HEK293 (cell line): ENCODE measurements at regions not wholly inside any gene's neighbourhood (a gene's known extent, or its start where the extent isn't known, plus 50 kb on each side); places are given as distances from the start of the nearest gene placed in this dataset.

ENCODE experiments used
- CTCF ChIA-PET: fragments of 350-600 bp; formaldehyde crosslinking; extraction: SDS; loops from one replicate; lab custom pipeline; 2021; ENCODE audit warnings: antibody characterized with exemption; lab: Yijun Ruan, JAX
- POLR2A ChIA-PET: fragments of 300-600 bp; formaldehyde crosslinking; extraction: SDS; loops from one replicate; lab custom pipeline; 2020; ENCODE audit warnings: antibody characterized with exemption, inconsistent platforms; lab: Yijun Ruan, JAX
- H3K27ac ChIP-seq: fragments of 200-500 bp; sonication (Bioruptor generic); 2 replicates; pipeline ENCODE4 v1.5.1; 2014; ENCODE audit warnings: low read depth, low read length, control low read depth, inconsistent platforms; ENCODE audit errors: extremely low read depth
- H3K36me3 ChIP-seq, 2 experiments: fragments of 200-500 bp in 1 of 2; sonication (Bioruptor generic) in 1 of 2; 1 replicate in 1 of 2; 2 replicates in 1 of 2; pipeline ENCODE4 v1.5.1; 2014 to 2017; ENCODE audit warnings: inconsistent platforms in 2 of 2, low read length in 2 of 2; ENCODE audit not compliant: control insufficient read depth in 2 of 2, insufficient read depth in 1 of 2
- H3K4me1 ChIP-seq: fragments of 200-500 bp; sonication (Bioruptor generic); 2 replicates; pipeline ENCODE4 v1.5.1; 2014; ENCODE audit warnings: mild to moderate bottlenecking, low read length, inconsistent platforms; ENCODE audit not compliant: control insufficient read depth, insufficient read depth
- H3K4me3 ChIP-seq: 2 replicates; pipeline ENCODE4 v1.5.1; 2011; ENCODE audit warnings: low read depth, mild to moderate bottlenecking, control low read depth, low read length, moderate library complexity
- H3K9me3 ChIP-seq: fragments of 200-500 bp; sonication (Bioruptor generic); 2 replicates; pipeline ENCODE4 v1.5.1; 2014; ENCODE audit warnings: low read depth, low read length, inconsistent platforms; ENCODE audit not compliant: control insufficient read depth, insufficient read depth
- GLIS2 ChIP-seq: fragments of 450-650 bp; formaldehyde crosslinking; IDR thresholded peaks from 2 replicates; pipeline ENCODE4 v1.5.1; 2016; ENCODE audit warnings: missing biosample characterization, missing genetic modification characterization
- HOXD13 ChIP-seq: sonication (generic); formaldehyde crosslinking; IDR thresholded peaks from 2 replicates; pipeline ENCODE4 v1.8.0; 2022; ENCODE audit warnings: missing genetic modification reagents, borderline replicate concordance
- KLF16 ChIP-seq: fragments of 450-650 bp; formaldehyde crosslinking; IDR thresholded peaks from 2 replicates; pipeline ENCODE4 v1.5.1; 2017; ENCODE audit warnings: missing biosample characterization, missing genetic modification characterization
- ZBTB10 ChIP-seq: fragments of 450-650 bp; formaldehyde crosslinking; IDR thresholded peaks from 2 replicates; pipeline ENCODE4 v1.5.1; 2016; ENCODE audit warnings: missing biosample characterization, missing genetic modification characterization
- ZBTB21 ChIP-seq: fragments of 450-650 bp; formaldehyde crosslinking; IDR thresholded peaks from 2 replicates; pipeline ENCODE4 v1.5.1; 2017; ENCODE audit warnings: missing biosample characterization, missing genetic modification characterization
- ZFP37 ChIP-seq: fragments of 450-650 bp; formaldehyde crosslinking; IDR thresholded peaks from 2 replicates; pipeline ENCODE4 v1.5.1; 2016; ENCODE audit warnings: missing biosample characterization, missing genetic modification characterization
- ZNF112 ChIP-seq: fragments of 450-650 bp; formaldehyde crosslinking; IDR thresholded peaks from 2 replicates; pipeline ENCODE4 v1.5.0; 2017; ENCODE audit warnings: missing biosample characterization, missing genetic modification characterization
- ZNF157 ChIP-seq: fragments of 450-650 bp; formaldehyde crosslinking; IDR thresholded peaks from 2 replicates; pipeline ENCODE4 v1.5.1; 2016; ENCODE audit warnings: missing biosample characterization, missing genetic modification characterization
- ZNF16 ChIP-seq: fragments of 450-650 bp; formaldehyde crosslinking; IDR thresholded peaks from 2 replicates; pipeline ENCODE4 v1.5.1; 2016; ENCODE audit warnings: low read depth, missing biosample characterization, missing genetic modification characterization
- ZNF202 ChIP-seq: fragments of 450-650 bp; formaldehyde crosslinking; IDR thresholded peaks from 2 replicates; pipeline ENCODE4 v1.5.1; 2016; ENCODE audit warnings: missing biosample characterization, missing genetic modification characterization, borderline replicate concordance
- ZNF26 ChIP-seq: fragments of 450-650 bp; formaldehyde crosslinking; IDR thresholded peaks from 2 replicates; pipeline ENCODE4 v1.5.1; 2016; ENCODE audit warnings: missing biosample characterization, missing genetic modification characterization
- ZNF416 ChIP-seq: fragments of 450-650 bp; formaldehyde crosslinking; IDR thresholded peaks from 2 replicates; pipeline ENCODE4 v1.5.1; 2016; ENCODE audit warnings: missing biosample characterization, missing genetic modification characterization
- ZNF426 ChIP-seq: fragments of 450-650 bp; formaldehyde crosslinking; IDR thresholded peaks from 2 replicates; pipeline ENCODE4 v1.5.1; 2017; ENCODE audit warnings: missing biosample characterization, missing genetic modification characterization, mild to moderate bottlenecking, inconsistent platforms, moderate library complexity
- ZNF521 ChIP-seq: fragments of 450-650 bp; formaldehyde crosslinking; IDR thresholded peaks from 2 replicates; pipeline ENCODE4 v1.5.1; 2017; ENCODE audit warnings: missing biosample characterization, mild to moderate bottlenecking, missing genetic modification characterization
- ZNF610 ChIP-seq: fragments of 450-650 bp; formaldehyde crosslinking; IDR thresholded peaks from 2 replicates; pipeline ENCODE4 v1.5.1; 2016; ENCODE audit warnings: missing biosample characterization, missing genetic modification characterization, borderline replicate concordance
- ZNF654 ChIP-seq: fragments of 450-650 bp; formaldehyde crosslinking; IDR thresholded peaks from 2 replicates; pipeline ENCODE4 v1.5.1; 2016; ENCODE audit warnings: low read depth, missing biosample characterization, missing genetic modification characterization
- ZNF76 ChIP-seq: fragments of 450-650 bp; formaldehyde crosslinking; IDR thresholded peaks from 2 replicates; pipeline ENCODE4; 2016; ENCODE audit warnings: low read depth, missing biosample characterization, missing genetic modification characterization, borderline replicate concordance
- ZNF777 ChIP-seq: fragments of 450-650 bp; formaldehyde crosslinking; IDR thresholded peaks from 2 replicates; pipeline ENCODE4 v1.5.1; 2017; ENCODE audit warnings: missing biosample characterization, missing genetic modification characterization, borderline replicate concordance
- TF ChIP-seq, protein P1 (sequence below): fragments of 450-650 bp; formaldehyde crosslinking; IDR thresholded peaks from 2 replicates; pipeline ENCODE4; 2016; ENCODE audit warnings: missing biosample characterization, missing genetic modification characterization
- TF ChIP-seq, protein P2 (sequence below): fragments of 450-650 bp; formaldehyde crosslinking; IDR thresholded peaks from 2 replicates; pipeline ENCODE4 v1.5.1; 2016; ENCODE audit warnings: missing biosample characterization, missing genetic modification characterization, borderline replicate concordance
- TF ChIP-seq, protein P3 (sequence below): fragments of 450-650 bp; formaldehyde crosslinking; IDR thresholded peaks from 2 replicates; pipeline ENCODE4 v1.5.1; 2016; ENCODE audit warnings: missing biosample characterization, missing genetic modification characterization
- TF ChIP-seq, protein P4 (sequence below): fragments of 450-650 bp; formaldehyde crosslinking; IDR thresholded peaks from 2 replicates; pipeline ENCODE4 v1.5.1; 2016; ENCODE audit warnings: missing biosample characterization, missing genetic modification characterization

DNA sequence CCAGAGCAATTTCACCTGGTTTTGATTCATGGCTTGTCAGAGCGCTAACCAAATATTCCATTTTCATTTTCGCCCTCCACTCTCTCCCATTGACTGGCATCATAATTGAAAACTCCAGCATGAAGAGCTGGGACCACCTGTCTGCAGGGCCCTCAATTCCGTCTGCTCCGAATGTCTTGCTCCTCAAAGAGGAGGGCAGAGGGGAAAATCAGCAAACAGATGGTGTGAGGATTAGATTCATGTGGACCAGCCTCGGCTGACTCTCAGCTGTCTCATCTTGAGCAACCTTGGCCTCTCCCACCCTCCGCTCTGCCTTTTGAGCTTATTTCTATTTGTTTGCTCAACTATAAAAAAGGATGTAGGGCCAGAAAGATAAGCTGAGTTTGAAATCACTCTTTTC, 512.2 kb upstream of the PPP2R3A start (continued):
- TF ChIP-seq HOXD13 (CRISPR knock-in tag) (no peak), ZNF777 (tag by site-specific recombination) (no peak), ZNF202 (tag by site-specific recombination) (no peak), ZBTB21 (tag by site-specific recombination) (no peak), ZNF521 (tag by site-specific recombination) (no peak), ZNF654 (tag by site-specific recombination) (no peak)
- TF ChIP-seq, protein P1, sequence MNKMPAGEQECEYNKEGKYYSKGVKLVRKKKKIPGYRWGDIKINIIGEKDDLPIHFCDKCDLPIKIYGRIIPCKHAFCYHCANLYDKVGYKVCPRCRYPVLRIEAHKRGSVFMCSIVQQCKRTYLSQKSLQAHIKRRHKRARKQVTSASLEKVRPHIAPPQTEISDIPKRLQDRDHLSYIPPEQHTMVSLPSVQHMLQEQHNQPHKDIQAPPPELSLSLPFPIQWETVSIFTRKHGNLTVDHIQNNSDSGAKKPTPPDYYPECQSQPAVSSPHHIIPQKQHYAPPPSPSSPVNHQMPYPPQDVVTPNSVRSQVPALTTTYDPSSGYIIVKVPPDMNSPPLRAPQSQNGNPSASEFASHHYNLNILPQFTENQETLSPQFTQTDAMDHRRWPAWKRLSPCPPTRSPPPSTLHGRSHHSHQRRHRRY: no peak

DNA sequence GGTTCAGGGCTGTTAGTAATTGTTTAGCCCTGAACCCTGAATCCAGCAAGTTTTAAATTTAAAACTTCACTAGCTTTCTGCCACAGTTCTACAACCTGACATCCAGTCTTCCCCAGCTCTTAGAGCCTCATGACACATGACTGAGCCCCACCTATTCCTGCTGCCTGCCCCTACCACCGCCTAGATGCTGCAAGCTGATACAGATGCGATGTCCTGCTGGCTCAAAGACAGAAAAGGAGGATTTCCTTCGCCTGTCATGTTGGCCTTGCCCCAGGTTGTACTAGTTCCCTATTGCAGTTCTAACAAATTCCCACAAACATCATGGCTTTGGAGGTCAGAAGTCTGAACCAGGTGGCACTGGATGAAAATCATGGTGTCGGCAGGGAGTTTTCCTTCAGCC, 510.6 kb upstream of the PPP2R3A start:
- TF ChIP-seq ZNF26 (no peak), KLF16 (tag by site-specific recombination) (no peak), ZNF426 (no peak), ZNF76 (no peak), ZFP37 (no peak), ZNF610 (tag by site-specific recombination) (no peak), ZNF16 (no peak), ZNF112 (tag by site-specific recombination) (no peak), ZBTB10 (no peak), GLIS2 (no peak), ZNF416 (tag by site-specific recombination) (no peak), ZNF157 (tag by site-specific recombination) (no peak)
- TF ChIP-seq, protein P2, sequence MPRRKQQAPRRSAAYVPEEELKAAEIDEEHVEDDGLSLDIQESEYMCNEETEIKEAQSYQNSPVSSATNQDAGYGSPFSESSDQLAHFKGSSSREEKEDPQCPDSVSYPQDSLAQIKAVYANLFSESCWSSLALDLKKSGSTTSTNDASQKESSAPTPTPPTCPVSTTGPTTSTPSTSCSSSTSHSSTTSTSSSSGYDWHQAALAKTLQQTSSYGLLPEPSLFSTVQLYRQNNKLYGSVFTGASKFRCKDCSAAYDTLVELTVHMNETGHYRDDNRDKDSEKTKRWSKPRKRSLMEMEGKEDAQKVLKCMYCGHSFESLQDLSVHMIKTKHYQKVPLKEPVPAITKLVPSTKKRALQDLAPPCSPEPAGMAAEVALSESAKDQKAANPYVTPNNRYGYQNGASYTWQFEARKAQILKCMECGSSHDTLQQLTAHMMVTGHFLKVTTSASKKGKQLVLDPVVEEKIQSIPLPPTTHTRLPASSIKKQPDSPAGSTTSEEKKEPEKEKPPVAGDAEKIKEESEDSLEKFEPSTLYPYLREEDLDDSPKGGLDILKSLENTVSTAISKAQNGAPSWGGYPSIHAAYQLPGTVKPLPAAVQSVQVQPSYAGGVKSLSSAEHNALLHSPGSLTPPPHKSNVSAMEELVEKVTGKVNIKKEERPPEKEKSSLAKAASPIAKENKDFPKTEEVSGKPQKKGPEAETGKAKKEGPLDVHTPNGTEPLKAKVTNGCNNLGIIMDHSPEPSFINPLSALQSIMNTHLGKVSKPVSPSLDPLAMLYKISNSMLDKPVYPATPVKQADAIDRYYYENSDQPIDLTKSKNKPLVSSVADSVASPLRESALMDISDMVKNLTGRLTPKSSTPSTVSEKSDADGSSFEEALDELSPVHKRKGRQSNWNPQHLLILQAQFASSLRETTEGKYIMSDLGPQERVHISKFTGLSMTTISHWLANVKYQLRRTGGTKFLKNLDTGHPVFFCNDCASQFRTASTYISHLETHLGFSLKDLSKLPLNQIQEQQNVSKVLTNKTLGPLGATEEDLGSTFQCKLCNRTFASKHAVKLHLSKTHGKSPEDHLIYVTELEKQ (tag by site-specific recombination): no peak
- TF ChIP-seq, protein P3, sequence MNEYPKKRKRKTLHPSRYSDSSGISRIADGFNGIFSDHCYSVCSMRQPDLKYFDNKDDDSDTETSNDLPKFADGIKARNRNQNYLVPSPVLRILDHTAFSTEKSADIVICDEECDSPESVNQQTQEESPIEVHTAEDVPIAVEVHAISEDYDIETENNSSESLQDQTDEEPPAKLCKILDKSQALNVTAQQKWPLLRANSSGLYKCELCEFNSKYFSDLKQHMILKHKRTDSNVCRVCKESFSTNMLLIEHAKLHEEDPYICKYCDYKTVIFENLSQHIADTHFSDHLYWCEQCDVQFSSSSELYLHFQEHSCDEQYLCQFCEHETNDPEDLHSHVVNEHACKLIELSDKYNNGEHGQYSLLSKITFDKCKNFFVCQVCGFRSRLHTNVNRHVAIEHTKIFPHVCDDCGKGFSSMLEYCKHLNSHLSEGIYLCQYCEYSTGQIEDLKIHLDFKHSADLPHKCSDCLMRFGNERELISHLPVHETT (tag by site-specific recombination): no peak
- TF ChIP-seq, protein P4, sequence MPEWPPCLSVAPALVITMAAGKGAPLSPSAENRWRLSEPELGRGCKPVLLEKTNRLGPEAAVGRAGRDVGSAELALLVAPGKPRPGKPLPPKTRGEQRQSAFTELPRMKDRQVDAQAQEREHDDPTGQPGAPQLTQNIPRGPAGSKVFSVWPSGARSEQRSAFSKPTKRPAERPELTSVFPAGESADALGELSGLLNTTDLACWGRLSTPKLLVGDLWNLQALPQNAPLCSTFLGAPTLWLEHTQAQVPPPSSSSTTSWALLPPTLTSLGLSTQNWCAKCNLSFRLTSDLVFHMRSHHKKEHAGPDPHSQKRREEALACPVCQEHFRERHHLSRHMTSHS (tag by site-specific recombination): no peak
- no peak overlapping the region for H3K27ac ChIP-seq
- H3K9me3 ChIP-seq: no peaks in the 10 kb centered on the region
- POLR2A ChIA-PET: no interaction called here
- no peaks in the 10 kb centered on the region for H3K4me1 ChIP-seq
- no peaks in the 10 kb centered on the region for H3K36me3 ChIP-seq
- H3K4me3 ChIP-seq: no peak overlapping the region
- CTCF ChIA-PET: interaction anchor here (0.6 kb wide), 1 partner anchor 131 kb away, joined by 3 read pairs; no protein-coding TSS in a partner anchor
